22Rv1 (cell line): ENCODE measurements at regions not wholly inside any gene's neighbourhood (a gene's known extent, or its start where the extent isn't known, plus 50 kb on each side); places are given as distances from the start of the nearest gene placed in this dataset.

ENCODE experiments used
- ZFX ChIP-seq: fragments of 450-650 bp; IDR thresholded peaks from 2 replicates; pipeline ENCODE4 v1.6.1; 2017; ENCODE audit warnings: antibody characterized with exemption, borderline replicate concordance
- TF ChIP-seq, protein P1 (sequence below): fragments of 450-650 bp; IDR thresholded peaks from 2 replicates; pipeline ENCODE4 v1.5.1; 2017; ENCODE audit warnings: mild to moderate bottlenecking

DNA sequence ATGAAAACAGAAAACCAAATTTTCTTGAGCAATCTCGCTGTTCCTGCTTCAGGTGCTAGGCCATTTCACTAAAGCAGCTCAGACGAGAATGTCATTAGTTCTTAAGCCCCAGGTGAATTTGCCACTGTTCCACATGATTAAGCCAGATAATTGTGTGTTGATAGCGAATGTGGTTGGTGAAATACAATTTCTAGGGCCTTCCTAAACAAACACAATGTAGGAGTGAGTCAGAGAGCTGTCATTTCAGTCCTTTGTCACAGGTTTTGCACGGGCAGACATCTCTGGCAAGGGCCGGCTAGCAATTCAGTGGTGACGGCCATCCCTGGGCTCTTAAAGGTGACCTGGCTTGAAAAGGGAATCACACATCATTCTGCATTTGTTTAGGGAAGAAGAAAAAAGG, 170.7 kb downstream of the TMEM182 start:
- TF ChIP-seq, protein P1, sequence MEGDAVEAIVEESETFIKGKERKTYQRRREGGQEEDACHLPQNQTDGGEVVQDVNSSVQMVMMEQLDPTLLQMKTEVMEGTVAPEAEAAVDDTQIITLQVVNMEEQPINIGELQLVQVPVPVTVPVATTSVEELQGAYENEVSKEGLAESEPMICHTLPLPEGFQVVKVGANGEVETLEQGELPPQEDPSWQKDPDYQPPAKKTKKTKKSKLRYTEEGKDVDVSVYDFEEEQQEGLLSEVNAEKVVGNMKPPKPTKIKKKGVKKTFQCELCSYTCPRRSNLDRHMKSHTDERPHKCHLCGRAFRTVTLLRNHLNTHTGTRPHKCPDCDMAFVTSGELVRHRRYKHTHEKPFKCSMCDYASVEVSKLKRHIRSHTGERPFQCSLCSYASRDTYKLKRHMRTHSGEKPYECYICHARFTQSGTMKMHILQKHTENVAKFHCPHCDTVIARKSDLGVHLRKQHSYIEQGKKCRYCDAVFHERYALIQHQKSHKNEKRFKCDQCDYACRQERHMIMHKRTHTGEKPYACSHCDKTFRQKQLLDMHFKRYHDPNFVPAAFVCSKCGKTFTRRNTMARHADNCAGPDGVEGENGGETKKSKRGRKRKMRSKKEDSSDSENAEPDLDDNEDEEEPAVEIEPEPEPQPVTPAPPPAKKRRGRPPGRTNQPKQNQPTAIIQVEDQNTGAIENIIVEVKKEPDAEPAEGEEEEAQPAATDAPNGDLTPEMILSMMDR, result no peak
- no peak for TF ChIP-seq ZFX
